ENCODE measurements at regions not wholly inside any gene's neighbourhood (a gene's known extent, or its start where the extent isn't known, plus 50 kb on each side); places are given as distances from the start of the nearest gene placed in this dataset.

- no peak for DNase-seq (ENCODE audit: extremely low read depth, low read depth)
These were observed 102.8 kb upstream of the HNRNPU start for GRCh38 chr1:244967159-244967558.

GRCh38 chr1:244965185-244966030, 101.1 kb upstream of the HNRNPU start:
- TF ChIP-seq, protein P1, sequence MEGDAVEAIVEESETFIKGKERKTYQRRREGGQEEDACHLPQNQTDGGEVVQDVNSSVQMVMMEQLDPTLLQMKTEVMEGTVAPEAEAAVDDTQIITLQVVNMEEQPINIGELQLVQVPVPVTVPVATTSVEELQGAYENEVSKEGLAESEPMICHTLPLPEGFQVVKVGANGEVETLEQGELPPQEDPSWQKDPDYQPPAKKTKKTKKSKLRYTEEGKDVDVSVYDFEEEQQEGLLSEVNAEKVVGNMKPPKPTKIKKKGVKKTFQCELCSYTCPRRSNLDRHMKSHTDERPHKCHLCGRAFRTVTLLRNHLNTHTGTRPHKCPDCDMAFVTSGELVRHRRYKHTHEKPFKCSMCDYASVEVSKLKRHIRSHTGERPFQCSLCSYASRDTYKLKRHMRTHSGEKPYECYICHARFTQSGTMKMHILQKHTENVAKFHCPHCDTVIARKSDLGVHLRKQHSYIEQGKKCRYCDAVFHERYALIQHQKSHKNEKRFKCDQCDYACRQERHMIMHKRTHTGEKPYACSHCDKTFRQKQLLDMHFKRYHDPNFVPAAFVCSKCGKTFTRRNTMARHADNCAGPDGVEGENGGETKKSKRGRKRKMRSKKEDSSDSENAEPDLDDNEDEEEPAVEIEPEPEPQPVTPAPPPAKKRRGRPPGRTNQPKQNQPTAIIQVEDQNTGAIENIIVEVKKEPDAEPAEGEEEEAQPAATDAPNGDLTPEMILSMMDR (IDR thresholded peaks at IDR 0.05; ENCODE audit: low read depth, low read length) = no peak
- no peak for DNase-seq (ENCODE audit: extremely low read depth, low read depth)

More at GRCh38 chr1:244967159-244967558, 102.8 kb upstream of the HNRNPU start:
- TF ChIP-seq, protein P1 (IDR thresholded peaks at IDR 0.05; ENCODE audit: low read depth, low read length) = no peak

DNA sequence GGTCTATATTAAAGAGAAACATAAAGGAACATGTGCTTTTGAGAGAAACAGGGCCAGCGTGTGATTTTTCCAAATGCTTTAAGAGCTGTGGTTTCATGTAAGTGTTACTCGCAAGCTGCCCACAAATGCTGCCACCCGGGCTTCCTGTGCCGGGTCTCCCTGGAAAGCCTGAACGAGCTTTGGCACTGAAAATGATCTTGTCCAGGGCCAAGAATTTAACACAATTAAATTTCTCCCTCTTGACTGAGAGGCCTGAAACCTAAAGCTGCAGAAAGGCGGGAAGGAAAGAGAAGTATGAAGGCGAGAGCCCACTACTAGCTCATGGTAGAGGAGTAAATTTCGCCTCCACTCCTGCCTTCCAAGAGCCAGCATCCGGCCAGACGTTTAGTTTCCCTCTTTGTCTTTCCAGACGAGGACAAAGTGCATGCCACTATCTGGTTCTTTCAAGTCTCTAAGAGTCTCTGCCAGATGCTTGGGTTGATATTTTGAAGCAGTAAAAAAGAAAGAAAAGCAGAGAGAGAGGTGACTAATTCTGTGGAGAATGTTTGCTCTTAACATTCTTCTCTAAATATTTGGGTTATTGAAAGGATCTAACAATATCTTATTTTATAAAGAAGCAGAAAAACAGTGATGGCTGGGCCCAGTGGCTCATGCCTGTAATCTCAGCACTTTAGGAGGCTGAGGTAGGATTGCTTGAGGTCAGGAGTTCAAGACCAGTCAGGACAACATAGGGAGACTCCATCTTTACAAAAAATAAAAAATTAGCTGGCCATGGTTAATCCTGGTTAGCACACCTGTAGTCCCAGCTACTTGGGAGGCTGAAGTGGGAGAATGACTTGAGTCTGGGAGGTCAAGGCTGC, 100.0 kb upstream of the HNRNPU start:
- TF ChIP-seq, protein P1 (IDR thresholded peaks at IDR 0.05; ENCODE audit: low read depth, low read length) = no peak
- peak; percentile 23 for DNase-seq (ENCODE audit: extremely low read depth, low read depth)

DNA sequence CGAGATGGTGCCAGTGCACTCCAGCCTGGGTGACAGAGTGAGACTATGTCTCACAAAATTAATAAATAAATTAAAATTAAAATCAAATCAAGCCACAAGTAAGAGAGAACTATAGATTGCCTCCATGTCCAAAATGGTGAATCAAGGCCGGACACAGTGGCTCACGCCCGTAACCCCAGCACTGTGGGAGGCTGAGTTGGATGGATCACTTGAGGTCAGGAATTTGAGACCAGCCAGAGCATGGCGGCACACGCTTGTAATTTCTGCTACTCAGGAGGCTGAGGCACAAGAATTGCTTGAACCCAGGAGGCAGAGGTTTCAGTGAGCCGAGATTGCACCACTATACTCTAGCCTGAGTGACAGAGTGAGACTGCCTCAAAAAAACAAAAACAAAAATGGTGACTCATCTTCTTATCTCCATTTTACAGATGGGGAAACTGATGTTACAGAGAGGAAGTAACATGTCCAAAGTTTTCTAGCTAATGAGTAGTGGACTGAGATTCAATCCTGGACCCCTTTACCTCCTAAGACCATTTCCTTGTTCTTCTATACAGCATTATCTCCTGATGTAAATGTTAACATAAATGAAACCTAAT, 99.0 kb upstream of the HNRNPU start:
- TF ChIP-seq, protein P1 (IDR thresholded peaks at IDR 0.05; ENCODE audit: low read depth, low read length) = no peak

DNA sequence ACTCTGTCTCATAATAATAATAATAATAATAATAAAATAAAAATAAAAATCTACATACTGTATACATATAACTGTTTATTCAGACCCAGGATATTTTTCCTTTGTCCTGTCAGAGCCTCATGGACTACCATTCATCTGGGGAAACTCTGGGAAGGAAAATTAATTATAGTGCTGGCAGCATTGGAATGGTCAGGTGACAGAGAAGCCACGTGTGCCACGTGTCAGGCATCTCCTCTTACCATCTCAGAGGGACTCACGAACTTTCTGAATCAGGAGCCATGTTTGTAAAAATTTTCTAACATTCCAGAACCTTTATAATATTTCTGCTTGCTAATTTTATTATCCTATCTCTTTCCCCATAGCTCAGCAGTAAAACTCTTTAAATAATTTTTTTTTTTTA, 97.8 kb upstream of the HNRNPU start:
- TF ChIP-seq, protein P1 (IDR thresholded peaks at IDR 0.05; ENCODE audit: low read depth, low read length) = no peak

More for the DNA sequence above, 99.0 kb upstream of the HNRNPU start:
- DNase-seq (ENCODE audit: extremely low read depth, low read depth) = no peak

DNA sequence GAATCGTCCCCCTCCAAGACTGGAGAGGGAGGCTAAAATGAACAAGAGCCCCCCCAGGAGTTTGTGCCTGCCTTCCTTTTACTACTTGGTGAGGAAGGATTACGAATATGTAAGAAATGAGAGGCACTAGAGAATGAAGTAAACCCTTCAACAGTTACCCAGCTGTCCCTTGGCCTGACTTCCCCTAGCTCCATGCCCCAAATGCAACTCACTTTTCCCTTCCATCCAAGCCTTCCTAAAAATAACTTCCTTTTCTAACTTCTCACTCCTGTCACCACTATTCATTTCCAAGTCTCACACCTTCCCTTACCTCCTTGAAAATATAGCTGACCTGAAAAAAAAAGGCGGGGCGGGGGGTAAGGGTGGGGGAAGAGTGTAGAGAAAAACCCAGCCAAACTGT, 96.6 kb upstream of the HNRNPU start:
- DNase-seq (ENCODE audit: extremely low read depth, low read depth) = no peak

More for the DNA sequence above, 97.8 kb upstream of the HNRNPU start:
- DNase-seq (ENCODE audit: extremely low read depth, low read depth) = no peak

More for the DNA sequence above, 96.6 kb upstream of the HNRNPU start:
- TF ChIP-seq, protein P1 (IDR thresholded peaks at IDR 0.05; ENCODE audit: low read depth, low read length) = no peak
